ENCODE measurements at regions not wholly inside any gene's neighbourhood (a gene's known extent, or its start where the extent isn't known, plus 50 kb on each side); places are given as distances from the start of the nearest gene placed in this dataset.

GRCh38 chr2:198441246-198441645, 636.9 kb downstream of the PLCL1 start:
- TF ChIP-seq, protein P1, sequence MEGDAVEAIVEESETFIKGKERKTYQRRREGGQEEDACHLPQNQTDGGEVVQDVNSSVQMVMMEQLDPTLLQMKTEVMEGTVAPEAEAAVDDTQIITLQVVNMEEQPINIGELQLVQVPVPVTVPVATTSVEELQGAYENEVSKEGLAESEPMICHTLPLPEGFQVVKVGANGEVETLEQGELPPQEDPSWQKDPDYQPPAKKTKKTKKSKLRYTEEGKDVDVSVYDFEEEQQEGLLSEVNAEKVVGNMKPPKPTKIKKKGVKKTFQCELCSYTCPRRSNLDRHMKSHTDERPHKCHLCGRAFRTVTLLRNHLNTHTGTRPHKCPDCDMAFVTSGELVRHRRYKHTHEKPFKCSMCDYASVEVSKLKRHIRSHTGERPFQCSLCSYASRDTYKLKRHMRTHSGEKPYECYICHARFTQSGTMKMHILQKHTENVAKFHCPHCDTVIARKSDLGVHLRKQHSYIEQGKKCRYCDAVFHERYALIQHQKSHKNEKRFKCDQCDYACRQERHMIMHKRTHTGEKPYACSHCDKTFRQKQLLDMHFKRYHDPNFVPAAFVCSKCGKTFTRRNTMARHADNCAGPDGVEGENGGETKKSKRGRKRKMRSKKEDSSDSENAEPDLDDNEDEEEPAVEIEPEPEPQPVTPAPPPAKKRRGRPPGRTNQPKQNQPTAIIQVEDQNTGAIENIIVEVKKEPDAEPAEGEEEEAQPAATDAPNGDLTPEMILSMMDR (IDR thresholded peaks at IDR 0.05) = no peak
- TF ChIP-seq POLR2A (IDR thresholded peaks at IDR 0.05) = no peak

All from thyroid gland (tissue), 4 donors.